ENCODE measurements at regions not wholly inside any gene's neighbourhood (a gene's known extent, or its start where the extent isn't known, plus 50 kb on each side); places are given as distances from the start of the nearest gene placed in this dataset.
A peak's percentile ranks its signal among the peaks of the same experiment; 100 is the strongest.

DNA sequence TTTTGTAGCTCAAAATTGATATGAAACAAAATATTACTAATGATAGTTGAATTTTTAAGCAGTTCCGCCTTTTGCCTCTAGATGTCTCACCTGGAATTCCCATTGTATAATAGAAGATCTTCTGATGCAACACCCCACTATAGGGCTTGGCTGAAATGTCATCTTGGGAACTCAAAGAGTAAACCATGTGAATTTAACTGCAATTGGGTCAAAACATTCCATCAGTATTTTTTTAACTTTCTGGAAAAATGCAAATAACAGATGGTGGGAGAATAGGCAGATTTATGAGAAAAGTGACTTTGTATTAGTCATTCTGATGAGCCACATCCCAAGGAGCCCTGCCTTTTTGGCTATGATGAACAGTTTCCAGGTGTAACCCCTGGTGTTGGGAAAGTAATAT, 489.9 kb downstream of the NYAP2 start:
- TF ChIP-seq, protein P1, sequence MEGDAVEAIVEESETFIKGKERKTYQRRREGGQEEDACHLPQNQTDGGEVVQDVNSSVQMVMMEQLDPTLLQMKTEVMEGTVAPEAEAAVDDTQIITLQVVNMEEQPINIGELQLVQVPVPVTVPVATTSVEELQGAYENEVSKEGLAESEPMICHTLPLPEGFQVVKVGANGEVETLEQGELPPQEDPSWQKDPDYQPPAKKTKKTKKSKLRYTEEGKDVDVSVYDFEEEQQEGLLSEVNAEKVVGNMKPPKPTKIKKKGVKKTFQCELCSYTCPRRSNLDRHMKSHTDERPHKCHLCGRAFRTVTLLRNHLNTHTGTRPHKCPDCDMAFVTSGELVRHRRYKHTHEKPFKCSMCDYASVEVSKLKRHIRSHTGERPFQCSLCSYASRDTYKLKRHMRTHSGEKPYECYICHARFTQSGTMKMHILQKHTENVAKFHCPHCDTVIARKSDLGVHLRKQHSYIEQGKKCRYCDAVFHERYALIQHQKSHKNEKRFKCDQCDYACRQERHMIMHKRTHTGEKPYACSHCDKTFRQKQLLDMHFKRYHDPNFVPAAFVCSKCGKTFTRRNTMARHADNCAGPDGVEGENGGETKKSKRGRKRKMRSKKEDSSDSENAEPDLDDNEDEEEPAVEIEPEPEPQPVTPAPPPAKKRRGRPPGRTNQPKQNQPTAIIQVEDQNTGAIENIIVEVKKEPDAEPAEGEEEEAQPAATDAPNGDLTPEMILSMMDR (IDR thresholded peaks at IDR 0.05): peak; percentile 65
- peaks cover 4% of the 10 kb centered on the region for H3K27me3 ChIP-seq
- H3K9me3 ChIP-seq: no peaks in the 10 kb centered on the region
- H3K4me3 ChIP-seq (ENCODE audit: low read depth in 1 of 2, low read length in 1 of 2): no peak overlapping the region
- H3K27ac ChIP-seq: no peak overlapping the region
- no peaks in the 10 kb centered on the region for H3K36me3 ChIP-seq
- H3K4me1 ChIP-seq (ENCODE audit: control insufficient read depth in 1 of 2, insufficient read depth in 1 of 2, low read depth in 1 of 2, low read length in 1 of 2): no peaks in the 10 kb centered on the region

DNA sequence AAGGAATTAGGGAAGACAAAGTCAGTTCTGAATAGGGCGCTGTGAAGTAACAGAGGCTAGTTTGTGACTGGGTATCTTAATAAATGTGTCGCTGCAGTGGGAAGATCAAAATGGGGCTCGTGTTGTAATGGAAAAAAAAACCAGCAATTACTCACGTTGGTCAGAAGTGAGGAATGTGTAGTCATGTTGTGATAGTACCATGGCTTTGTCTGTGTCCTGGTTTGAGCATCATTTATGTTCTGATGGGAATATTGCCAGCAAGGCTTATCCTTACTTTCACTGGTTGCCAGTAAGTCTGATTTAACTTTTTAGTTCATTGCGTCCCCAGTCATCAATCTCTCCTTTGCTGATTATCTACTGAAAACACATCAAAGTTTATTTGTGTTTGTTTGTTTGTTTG, 467.6 kb downstream of the NYAP2 start:
- H3K9me3 ChIP-seq: no peaks in the 10 kb centered on the region
- no peaks in the 10 kb centered on the region for H3K4me1 ChIP-seq (ENCODE audit: control insufficient read depth in 1 of 2, insufficient read depth in 1 of 2, low read depth in 1 of 2, low read length in 1 of 2)
- H3K4me3 ChIP-seq (ENCODE audit: low read depth in 1 of 2, low read length in 1 of 2): no peak overlapping the region
- no peaks in the 10 kb centered on the region for H3K27me3 ChIP-seq
- TF ChIP-seq, protein P1 (IDR thresholded peaks at IDR 0.05): no peak
- H3K36me3 ChIP-seq: no peaks in the 10 kb centered on the region
- H3K27ac ChIP-seq: no peak overlapping the region

DNA sequence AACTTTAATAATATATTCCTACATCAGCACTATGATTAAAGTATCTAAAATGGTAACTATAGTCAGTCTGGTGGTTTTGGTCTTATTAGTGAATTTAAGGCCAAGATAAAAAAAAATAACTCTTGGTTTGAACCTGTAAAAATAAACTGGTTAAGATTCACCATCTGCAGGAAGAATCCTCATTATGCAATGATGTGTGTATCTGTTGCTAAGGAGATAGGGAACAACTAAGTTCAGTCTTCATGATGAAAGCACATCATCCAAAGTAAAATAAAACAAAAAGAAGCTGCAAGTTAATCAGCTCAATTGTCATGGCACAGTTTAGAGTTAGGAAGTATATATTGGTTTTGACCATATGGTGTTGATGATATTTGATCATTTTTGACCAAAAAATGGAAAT, 466.0 kb downstream of the NYAP2 start:
- Histone ChIP-seq H3K27me3 (no peaks in the 10 kb centered on the region), H3K36me3 (no peaks in the 10 kb centered on the region), H3K4me3 (ENCODE audit: low read depth in 1 of 2, low read length in 1 of 2) (no peak overlapping the region), H3K4me1 (ENCODE audit: control insufficient read depth in 1 of 2, insufficient read depth in 1 of 2, low read depth in 1 of 2, low read length in 1 of 2) (no peaks in the 10 kb centered on the region), H3K27ac (no peak overlapping the region), H3K9me3 (no peaks in the 10 kb centered on the region)
- TF ChIP-seq, protein P1 (IDR thresholded peaks at IDR 0.05): no peak

DNA sequence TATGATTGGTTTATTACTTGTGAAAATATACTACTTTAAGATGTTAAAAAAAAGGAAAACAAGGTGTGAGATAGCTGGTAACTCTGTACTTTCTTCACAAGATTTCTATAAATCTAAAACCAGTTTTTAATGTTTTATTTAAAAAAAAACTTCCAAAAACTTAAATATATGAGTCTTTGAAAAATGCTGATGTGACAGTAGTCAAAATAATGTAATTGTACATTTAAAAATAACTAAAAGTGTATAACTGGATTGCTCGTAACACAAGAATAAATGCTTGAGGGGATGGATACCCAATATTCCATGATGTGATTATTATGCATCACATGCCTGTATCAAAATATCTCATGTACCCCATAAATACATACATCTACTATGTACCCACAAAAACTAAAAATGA, 464.9 kb downstream of the NYAP2 start:
- no peaks in the 10 kb centered on the region for H3K4me1 ChIP-seq (ENCODE audit: control insufficient read depth in 1 of 2, insufficient read depth in 1 of 2, low read depth in 1 of 2, low read length in 1 of 2)
- H3K27me3 ChIP-seq: no peaks in the 10 kb centered on the region
- H3K4me3 ChIP-seq (ENCODE audit: low read depth in 1 of 2, low read length in 1 of 2): no peak overlapping the region
- no peaks in the 10 kb centered on the region for H3K36me3 ChIP-seq
- no peaks in the 10 kb centered on the region for H3K9me3 ChIP-seq
- no peak overlapping the region for H3K27ac ChIP-seq
- TF ChIP-seq, protein P1 (IDR thresholded peaks at IDR 0.05): no peak

DNA sequence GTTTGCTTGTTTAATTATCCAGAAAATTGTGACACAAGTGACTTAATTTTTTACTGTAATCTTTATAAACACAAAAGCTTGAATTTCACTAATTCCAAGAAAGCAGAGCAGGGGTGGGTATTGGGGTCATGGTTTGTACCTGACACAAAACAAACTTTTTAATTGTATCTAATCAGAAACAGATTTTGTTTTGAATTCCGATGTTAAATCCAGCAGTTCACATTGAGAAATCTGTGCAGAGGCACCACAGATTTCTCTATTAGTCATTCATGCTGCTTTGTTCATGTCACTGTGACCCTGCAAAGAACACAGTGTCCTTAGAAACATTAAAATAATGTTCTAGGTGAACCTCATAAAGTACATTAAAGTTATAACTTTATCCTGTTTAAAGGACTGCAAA, 443.4 kb downstream of the NYAP2 start:
- TF ChIP-seq, protein P1 (IDR thresholded peaks at IDR 0.05): no peak
- Histone ChIP-seq H3K4me3 (ENCODE audit: low read depth in 1 of 2, low read length in 1 of 2) (no peak overlapping the region), H3K27ac (no peak overlapping the region), H3K36me3 (no peaks in the 10 kb centered on the region), H3K27me3 (no peaks in the 10 kb centered on the region), H3K9me3 (no peaks in the 10 kb centered on the region), H3K4me1 (ENCODE audit: control insufficient read depth in 1 of 2, insufficient read depth in 1 of 2, low read depth in 1 of 2, low read length in 1 of 2) (no peaks in the 10 kb centered on the region)

DNA sequence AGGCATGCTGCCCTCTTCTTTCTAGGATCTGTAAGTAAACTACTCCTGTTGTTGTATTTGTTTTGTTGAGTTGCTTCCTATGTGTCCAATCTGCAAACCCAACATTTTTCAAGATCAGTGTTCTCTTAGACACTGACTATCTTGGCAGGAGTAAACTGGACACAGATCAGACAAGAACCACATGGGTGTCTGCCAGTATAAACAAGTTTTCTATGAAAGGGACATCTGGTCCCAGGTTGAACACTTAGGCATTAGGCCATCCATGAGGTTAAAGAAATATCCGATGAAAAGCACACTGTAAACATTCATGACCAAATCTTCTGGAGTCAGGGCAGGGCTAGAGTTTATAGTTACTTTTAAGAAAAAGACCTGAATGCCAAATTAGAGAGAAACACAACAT, 441.8 kb downstream of the NYAP2 start:
- Histone ChIP-seq H3K4me1 (ENCODE audit: control insufficient read depth in 1 of 2, insufficient read depth in 1 of 2, low read depth in 1 of 2, low read length in 1 of 2) (no peaks in the 10 kb centered on the region), H3K27ac (no peak overlapping the region), H3K9me3 (no peaks in the 10 kb centered on the region), H3K4me3 (ENCODE audit: low read depth in 1 of 2, low read length in 1 of 2) (no peak overlapping the region), H3K27me3 (no peaks in the 10 kb centered on the region), H3K36me3 (no peaks in the 10 kb centered on the region)
- TF ChIP-seq, protein P1 (IDR thresholded peaks at IDR 0.05): no peak

Measured in neutrophil (primary cell).